ENCODE measurements at regions not wholly inside any gene's neighbourhood (a gene's known extent, or its start where the extent isn't known, plus 50 kb on each side); places are given as distances from the start of the nearest gene placed in this dataset.
"Not testable (repeated sequence)": the region's sequence is repeated elsewhere in the genome, so short reads cannot be mapped to it uniquely, and the experiment has no call there.

DNA sequence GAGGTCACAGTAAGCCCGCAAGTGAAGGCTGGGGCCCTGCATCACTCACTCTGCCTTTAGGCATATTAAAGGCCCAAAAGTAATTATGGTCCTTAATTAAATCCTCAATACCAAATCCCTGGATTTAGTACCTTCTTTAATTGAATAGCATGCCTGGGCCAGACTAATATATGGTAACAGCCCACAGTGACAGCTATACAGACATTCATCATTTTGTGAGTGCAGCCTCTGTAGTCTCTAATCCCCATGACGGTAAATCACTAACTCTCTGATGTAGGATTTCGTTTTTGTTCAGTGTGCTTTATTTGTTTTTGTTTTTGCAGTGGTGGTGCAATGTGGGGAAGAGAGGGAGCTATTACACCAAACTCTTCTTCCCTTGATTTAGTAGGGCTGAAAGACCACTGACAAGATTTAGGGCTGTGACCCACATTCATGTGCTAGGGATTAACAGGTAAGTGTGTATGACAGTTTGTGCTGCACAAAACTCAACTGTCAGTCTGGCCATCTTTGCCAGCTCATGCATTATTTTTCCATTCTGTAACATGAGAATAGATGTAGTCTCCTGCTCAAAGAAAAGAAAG, 60.6 kb upstream of the SLC39A8 start:
- no peak for DNase-seq (ENCODE audit: low read depth, low spot score)
- H3K9me1 ChIP-seq (replicated peaks; ENCODE audit: control insufficient read depth, extremely low read depth, insufficient read depth, low read length): no peaks in the 10 kb centered on the region
- H4K20me1 ChIP-seq (replicated peaks; ENCODE audit: control insufficient read depth, extremely low read depth, insufficient read depth, low read length): no peaks in the 10 kb centered on the region
- no peak overlapping the region for H2AFZ ChIP-seq (ENCODE audit: low read depth, low read length)
- H3K27ac ChIP-seq (ENCODE audit: insufficient read depth, low read depth, low read length): no peak overlapping the region
- POLR2A ChIA-PET: no interaction called here
- TF ChIP-seq, protein P1, sequence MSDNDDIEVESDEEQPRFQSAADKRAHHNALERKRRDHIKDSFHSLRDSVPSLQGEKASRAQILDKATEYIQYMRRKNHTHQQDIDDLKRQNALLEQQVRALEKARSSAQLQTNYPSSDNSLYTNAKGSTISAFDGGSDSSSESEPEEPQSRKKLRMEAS (IDR thresholded peaks at IDR 0.05; ENCODE audit: insufficient read depth, insufficient read length): no peak
- TF ChIP-seq POLR2A (IDR thresholded peaks at IDR 0.05; ENCODE audit: low read depth, low read length): no peak
- TF ChIP-seq JUN (IDR thresholded peaks at IDR 0.05; ENCODE audit: borderline replicate concordance, insufficient read depth, insufficient read length, low read depth): no peak
- no peak for TF ChIP-seq POLR2AphosphoS5 (IDR thresholded peaks at IDR 0.05; ENCODE audit: insufficient read depth, low read depth, low read length)
- TF ChIP-seq FOS (IDR thresholded peaks at IDR 0.05; ENCODE audit: borderline replicate concordance, insufficient read depth, low read length): no peak
- TF ChIP-seq GATA2 (IDR thresholded peaks at IDR 0.05; ENCODE audit: insufficient read depth, insufficient read length, low read depth, low read length): no peak
- TF ChIP-seq EZH2 (IDR thresholded peaks at IDR 0.05; ENCODE audit: borderline replicate concordance, low read depth, low read length, severe bottlenecking): no peak
- no peak for TF ChIP-seq MYC (IDR thresholded peaks at IDR 0.05; ENCODE audit: low read depth, low read length)
- TF ChIP-seq, protein P2, sequence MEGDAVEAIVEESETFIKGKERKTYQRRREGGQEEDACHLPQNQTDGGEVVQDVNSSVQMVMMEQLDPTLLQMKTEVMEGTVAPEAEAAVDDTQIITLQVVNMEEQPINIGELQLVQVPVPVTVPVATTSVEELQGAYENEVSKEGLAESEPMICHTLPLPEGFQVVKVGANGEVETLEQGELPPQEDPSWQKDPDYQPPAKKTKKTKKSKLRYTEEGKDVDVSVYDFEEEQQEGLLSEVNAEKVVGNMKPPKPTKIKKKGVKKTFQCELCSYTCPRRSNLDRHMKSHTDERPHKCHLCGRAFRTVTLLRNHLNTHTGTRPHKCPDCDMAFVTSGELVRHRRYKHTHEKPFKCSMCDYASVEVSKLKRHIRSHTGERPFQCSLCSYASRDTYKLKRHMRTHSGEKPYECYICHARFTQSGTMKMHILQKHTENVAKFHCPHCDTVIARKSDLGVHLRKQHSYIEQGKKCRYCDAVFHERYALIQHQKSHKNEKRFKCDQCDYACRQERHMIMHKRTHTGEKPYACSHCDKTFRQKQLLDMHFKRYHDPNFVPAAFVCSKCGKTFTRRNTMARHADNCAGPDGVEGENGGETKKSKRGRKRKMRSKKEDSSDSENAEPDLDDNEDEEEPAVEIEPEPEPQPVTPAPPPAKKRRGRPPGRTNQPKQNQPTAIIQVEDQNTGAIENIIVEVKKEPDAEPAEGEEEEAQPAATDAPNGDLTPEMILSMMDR (IDR thresholded peaks at IDR 0.05; ENCODE audit: extremely low read depth in 1 of 2, insufficient read depth in 1 of 2, low read depth in 1 of 2, low read length in 2 of 2): no peak
- H3K9ac ChIP-seq (replicated peaks; ENCODE audit: extremely low read depth, insufficient read depth, low read length): no peak overlapping the region
- FAIRE-seq: no peak
- H3K9me3 ChIP-seq (replicated peaks; ENCODE audit: control insufficient read depth, insufficient read depth, low read length): no peaks in the 10 kb centered on the region
- H3K4me2 ChIP-seq (ENCODE audit: insufficient read depth, low read length): no peak overlapping the region
- dilution Hi-C loops (cut with MboI; ENCODE audit: extremely low pct_ligation_motif_present, low sequenced_read_pairs): no loop called here
- H3K4me3 ChIP-seq (replicated peaks in 1 of 3; ENCODE audit: insufficient read depth in 1 of 3, low read depth in 1 of 3, low read length in 3 of 3): no peak overlapping the region
- intact Hi-C loops (cut with micrococcal nuclease): no loop called here
- no peaks in the 10 kb centered on the region for H3K27me3 ChIP-seq (ENCODE audit: control insufficient read depth in 2 of 2, insufficient read depth in 2 of 2, low read length in 2 of 2)
- H3K4me1 ChIP-seq (ENCODE audit: control insufficient read depth, extremely low read depth, insufficient read depth, low read length): no peaks in the 10 kb centered on the region
- no peaks in the 10 kb centered on the region for H3K79me2 ChIP-seq (ENCODE audit: control insufficient read depth, insufficient read depth, low read length)
- CTCF ChIA-PET: interaction anchor here (1.0 to 1.3 kb wide), 3 partner anchors 10 to 89 kb away, joined by 3 to 6 read pairs (median 3); no protein-coding TSS in a partner anchor
- H3K36me3 ChIP-seq (ENCODE audit: control insufficient read depth in 2 of 2, extremely low read depth in 1 of 2, insufficient read depth in 2 of 2, low read length in 2 of 2): no peaks in the 10 kb centered on the region
- BruUV-seq (replicated peaks): no TSS peak

DNA sequence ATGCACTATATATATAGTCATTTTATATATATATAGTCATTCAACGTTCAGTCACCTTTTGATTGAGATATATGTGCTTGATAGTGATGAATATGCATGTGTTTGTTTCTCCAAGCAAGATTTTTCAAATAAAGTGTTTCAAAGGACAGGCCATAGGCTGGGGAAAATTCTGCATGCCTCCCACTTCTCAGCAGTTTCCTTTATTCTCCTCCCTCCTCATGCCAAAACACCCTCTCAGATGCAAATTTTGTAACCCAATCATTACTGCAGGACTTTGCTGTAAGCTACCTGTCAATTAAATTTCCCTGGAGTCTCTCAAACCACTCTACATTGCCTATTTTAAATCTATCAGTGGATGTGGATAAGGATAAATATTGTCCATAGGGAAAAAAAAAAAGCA, 65.6 kb upstream of the SLC39A8 start:
- H3K36me3 ChIP-seq (ENCODE audit: control insufficient read depth in 2 of 2, extremely low read depth in 1 of 2, insufficient read depth in 2 of 2, low read length in 2 of 2); intact Hi-C loops (cut with micrococcal nuclease); H3K9ac ChIP-seq (replicated peaks; ENCODE audit: extremely low read depth, insufficient read depth, low read length); POLR2A ChIA-PET; FAIRE-seq; DNase-seq (ENCODE audit: low read depth, low spot score); H3K79me2 ChIP-seq (ENCODE audit: control insufficient read depth, insufficient read depth, low read length); H2AFZ ChIP-seq (ENCODE audit: low read depth, low read length); H3K4me3 ChIP-seq (replicated peaks in 1 of 3; ENCODE audit: insufficient read depth in 1 of 3, low read depth in 1 of 3, low read length in 3 of 3); H3K9me1 ChIP-seq (replicated peaks; ENCODE audit: control insufficient read depth, extremely low read depth, insufficient read depth, low read length); H3K4me1 ChIP-seq (ENCODE audit: control insufficient read depth, extremely low read depth, insufficient read depth, low read length); BruUV-seq (replicated peaks); H3K27me3 ChIP-seq (ENCODE audit: control insufficient read depth in 2 of 2, insufficient read depth in 2 of 2, low read length in 2 of 2); H4K20me1 ChIP-seq (replicated peaks; ENCODE audit: control insufficient read depth, extremely low read depth, insufficient read depth, low read length); CTCF ChIA-PET; H3K9me3 ChIP-seq (replicated peaks; ENCODE audit: control insufficient read depth, insufficient read depth, low read length); dilution Hi-C loops (cut with MboI; ENCODE audit: extremely low pct_ligation_motif_present, low sequenced_read_pairs); H3K4me2 ChIP-seq (ENCODE audit: insufficient read depth, low read length); H3K27ac ChIP-seq (ENCODE audit: insufficient read depth, low read depth, low read length): not testable (repeated sequence)
